ENCODE measurements at regions not wholly inside any gene's neighbourhood (a gene's known extent, or its start where the extent isn't known, plus 50 kb on each side); places are given as distances from the start of the nearest gene placed in this dataset.

DNA sequence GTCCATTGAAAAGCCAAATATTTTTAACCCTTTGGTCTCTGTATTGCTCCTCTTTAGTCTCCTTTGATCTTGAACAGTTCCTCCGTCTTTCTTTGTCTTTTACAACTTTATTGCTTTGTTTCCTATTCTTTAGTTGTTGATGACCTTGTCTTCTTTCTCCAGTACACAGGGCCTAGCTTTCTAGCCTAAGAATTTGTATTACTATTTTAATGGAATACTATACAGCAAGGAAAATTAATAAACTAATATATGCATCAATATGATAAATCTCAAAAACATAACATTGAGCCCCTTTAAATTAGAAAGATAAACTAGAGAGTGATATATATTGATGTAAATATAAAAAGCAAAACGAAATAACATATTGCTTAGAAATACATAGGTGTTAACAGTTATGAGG, 88.7 kb downstream of the NR1D2 start:
- no peak for DNase-seq (ENCODE audit: low spot score)
- H3K27ac ChIP-seq = no peak overlapping the region
- no peak overlapping the region for H3K4me3 ChIP-seq
- TF ChIP-seq, protein P1, sequence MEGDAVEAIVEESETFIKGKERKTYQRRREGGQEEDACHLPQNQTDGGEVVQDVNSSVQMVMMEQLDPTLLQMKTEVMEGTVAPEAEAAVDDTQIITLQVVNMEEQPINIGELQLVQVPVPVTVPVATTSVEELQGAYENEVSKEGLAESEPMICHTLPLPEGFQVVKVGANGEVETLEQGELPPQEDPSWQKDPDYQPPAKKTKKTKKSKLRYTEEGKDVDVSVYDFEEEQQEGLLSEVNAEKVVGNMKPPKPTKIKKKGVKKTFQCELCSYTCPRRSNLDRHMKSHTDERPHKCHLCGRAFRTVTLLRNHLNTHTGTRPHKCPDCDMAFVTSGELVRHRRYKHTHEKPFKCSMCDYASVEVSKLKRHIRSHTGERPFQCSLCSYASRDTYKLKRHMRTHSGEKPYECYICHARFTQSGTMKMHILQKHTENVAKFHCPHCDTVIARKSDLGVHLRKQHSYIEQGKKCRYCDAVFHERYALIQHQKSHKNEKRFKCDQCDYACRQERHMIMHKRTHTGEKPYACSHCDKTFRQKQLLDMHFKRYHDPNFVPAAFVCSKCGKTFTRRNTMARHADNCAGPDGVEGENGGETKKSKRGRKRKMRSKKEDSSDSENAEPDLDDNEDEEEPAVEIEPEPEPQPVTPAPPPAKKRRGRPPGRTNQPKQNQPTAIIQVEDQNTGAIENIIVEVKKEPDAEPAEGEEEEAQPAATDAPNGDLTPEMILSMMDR (IDR thresholded peaks at IDR 0.05) = no peak

DNA sequence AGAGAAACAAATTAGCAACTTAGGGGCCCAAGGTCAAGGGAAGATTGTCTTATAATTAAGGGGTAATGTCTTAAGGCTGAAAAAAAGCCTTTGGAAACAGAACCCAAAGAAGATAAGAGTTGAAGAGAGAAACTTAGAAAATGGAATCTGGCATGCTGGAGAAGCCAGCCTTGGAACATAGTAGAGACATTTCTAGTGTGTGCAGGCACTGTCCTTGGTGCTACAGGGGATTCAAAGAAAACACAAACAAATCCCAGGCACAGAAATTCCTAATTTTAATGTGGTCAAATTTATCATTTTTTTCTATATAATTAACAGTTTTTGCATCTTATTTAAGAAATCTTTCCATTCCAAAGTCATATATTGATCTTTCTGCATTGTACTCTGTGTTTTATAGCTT, 89.4 kb downstream of the NR1D2 start:
- TF ChIP-seq, protein P1 (IDR thresholded peaks at IDR 0.05) = no peak
- Histone ChIP-seq H3K27ac (no peak overlapping the region), H3K4me3 (no peak overlapping the region)
- DNase-seq (ENCODE audit: low spot score) = no peak

DNA sequence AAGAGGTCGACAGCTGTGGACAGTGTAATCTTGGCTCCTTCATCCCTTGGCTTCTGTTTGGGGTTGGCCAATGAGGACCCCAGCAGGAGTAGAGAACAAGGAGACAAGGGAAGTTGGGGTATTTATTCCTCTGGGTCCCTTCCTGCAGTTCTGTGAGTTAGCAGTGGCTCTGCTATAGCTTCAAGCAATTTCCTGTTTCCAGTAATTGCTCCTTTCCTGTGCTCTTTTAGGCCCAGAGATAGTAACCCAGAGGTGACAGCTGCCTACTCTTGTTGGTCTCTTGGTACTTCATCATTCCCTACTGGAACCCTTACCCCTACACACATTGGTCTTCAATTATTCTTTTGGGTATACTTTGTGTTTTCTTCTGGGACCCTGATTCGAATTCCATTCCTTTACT, 92.9 kb downstream of the NR1D2 start:
- no peak for DNase-seq (ENCODE audit: low spot score)
- TF ChIP-seq, protein P1 (IDR thresholded peaks at IDR 0.05) = no peak
- H3K27ac ChIP-seq = no peak overlapping the region
- no peak overlapping the region for H3K4me3 ChIP-seq

DNA sequence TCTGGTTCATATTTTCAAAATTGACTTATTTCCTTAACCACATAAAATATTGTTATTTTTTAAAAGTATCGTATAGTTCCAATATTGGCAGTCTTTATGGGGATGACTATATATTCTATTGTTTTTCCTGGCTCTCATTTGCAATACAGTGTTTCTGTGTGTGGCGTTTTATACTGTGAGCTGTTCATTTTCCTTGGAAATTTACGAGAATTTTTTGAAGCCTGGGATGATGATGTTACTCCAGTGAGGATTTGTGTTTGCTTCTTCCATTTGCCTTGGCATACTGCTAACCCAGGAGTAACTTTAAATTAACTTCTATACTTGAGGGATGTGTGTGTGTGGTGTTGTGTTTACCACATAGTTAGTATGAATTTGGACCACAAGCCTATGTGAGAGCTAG, 95.2 kb downstream of the NR1D2 start:
- Histone ChIP-seq H3K27ac (no peak overlapping the region), H3K4me3 (no peak overlapping the region)
- DNase-seq (ENCODE audit: low spot score) = no peak
- TF ChIP-seq, protein P1 (IDR thresholded peaks at IDR 0.05) = no peak

DNA sequence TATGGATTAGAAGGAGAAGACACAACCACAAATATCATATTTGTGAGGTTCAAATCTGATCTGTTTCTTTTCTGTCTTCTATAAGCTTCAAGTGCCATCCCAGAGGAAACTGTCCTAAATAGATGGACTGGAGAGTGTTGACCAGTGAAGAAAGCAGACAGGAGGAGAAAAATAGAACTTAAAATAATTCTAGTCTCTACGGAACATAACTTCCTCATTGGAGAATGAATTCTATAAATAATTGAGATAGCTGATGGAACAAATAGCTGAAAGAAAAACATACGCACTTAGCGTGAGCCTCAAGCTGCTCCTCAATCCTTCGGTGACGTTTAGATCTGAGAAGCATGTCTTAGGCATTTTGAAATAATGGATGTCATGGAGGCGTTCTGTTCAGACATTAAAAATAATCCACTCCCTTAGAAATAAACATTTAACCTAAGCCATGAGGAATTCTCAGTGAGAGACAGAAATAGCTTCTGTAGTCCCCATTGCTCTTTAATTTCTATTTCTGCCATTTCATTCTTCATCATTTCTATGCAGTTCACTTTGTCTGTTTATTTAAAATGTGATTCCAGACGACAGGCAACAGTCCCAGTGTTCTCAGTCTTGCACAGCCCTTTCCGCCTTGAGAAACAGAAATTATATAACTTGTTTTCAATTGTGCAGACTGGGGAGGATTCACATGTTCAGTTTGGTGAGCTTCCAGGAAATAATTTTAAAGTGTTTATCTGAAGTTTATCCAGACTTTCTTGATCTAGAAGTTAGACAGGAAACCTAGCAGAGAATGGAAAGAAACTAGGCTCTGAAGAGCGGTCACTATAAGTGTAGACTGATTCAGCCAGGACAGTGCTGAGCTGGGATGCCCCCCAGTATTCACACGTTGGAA, 97.3 kb downstream of the NR1D2 start:
- TF ChIP-seq, protein P1 (IDR thresholded peaks at IDR 0.05) = no peak
- DNase-seq (ENCODE audit: low spot score) = no peak
- H3K27ac ChIP-seq = peak overlapping the region; percentile 77 to 89
- peak overlapping the region; percentile 30 for H3K4me3 ChIP-seq

DNA sequence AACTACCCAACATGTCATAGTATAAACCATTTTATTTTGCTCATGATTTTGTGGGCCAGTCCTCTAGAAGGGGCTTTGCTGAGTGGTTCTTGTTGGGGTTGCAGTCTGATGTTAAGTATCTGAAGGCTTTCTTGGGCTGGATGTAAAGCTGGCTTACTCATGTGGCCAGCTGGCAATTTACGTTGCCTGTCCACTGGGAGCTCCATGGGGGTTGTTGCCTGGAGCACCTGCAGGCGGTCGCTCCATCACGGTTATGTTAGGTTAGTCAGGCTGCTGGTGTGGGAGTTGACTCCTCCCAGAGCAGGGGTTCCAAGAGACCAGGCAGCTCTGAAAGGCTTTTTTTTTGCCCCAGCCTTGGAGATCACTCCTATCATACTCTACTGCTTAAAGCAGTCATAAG, 98.1 kb downstream of the NR1D2 start:
- no peak for DNase-seq (ENCODE audit: low spot score)
- Histone ChIP-seq H3K4me3 (peak overlapping the region; percentile 30), H3K27ac (peak overlapping the region; percentile 77 to 89)
- TF ChIP-seq, protein P1 (IDR thresholded peaks at IDR 0.05) = no peak

DNA sequence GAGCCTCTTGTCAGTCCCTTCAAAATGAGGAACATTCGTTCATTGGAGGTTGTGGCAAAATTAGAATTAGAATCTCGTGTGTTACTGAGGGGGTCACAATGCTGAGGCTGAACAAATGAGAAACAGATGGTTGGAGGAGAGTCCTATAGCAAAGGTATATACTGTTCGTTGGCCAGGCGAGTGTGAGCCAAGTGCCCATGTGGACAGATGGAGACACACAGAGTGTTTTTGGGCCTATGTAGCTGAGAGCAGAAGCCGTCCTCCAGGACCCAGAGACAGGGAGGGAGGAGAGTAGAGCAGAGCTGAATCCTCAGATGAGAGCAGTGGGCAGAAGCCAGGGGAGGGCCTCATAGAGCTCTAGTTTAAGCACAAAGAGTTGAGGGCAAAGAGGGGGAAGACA, 98.9 kb downstream of the NR1D2 start:
- TF ChIP-seq, protein P1 (IDR thresholded peaks at IDR 0.05) = no peak
- Histone ChIP-seq H3K27ac (peak overlapping the region; percentile 77 to 89), H3K4me3 (no peak overlapping the region)
- DNase-seq (ENCODE audit: low spot score) = no peak

All from coronary artery (tissue), 2 donors.